Stimulated activated CD8-positive, alpha-beta memory T cell treated with anti-CD3 and anti-CD28 coated beads, Interleukin-12 subunit alpha, Interleukin-12 subunit beta, amount 100 ng/mL, for 4 hours (primary cell): ENCODE measurements at regions not wholly inside any gene's neighbourhood (a gene's known extent, or its start where the extent isn't known, plus 50 kb on each side); places are given as distances from the start of the nearest gene placed in this dataset.

Experiments used
- DNase-seq: peaks from one replicate; pipeline ENCODE4 v3.0.0-alpha.2; 2020; ENCODE audit warnings: low read depth

- DNase-seq: no peak
These were observed 155.5 kb downstream of the PMP22 start for GRCh38 chr17:15109608-15110007.

DNA sequence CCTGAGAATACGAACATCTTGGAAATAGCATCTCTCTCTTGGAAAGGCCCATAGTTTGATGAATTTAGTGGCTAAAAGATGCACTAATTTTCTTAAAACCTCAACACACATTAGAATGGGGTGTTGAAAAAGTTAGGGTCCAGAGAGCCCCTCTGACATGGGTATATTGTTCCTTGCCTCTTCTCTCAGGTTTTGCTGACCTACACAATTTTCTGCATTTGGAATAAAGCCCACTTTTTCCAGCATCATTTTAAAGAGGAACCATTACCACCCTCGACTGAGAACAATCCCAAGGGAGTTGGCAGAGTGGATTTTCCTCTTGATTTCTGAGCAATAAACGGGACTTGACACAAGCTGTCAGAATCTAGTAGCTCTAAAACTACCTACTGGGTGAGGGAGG lies 156.1 kb downstream of the PMP22 start:
- no peak for DNase-seq

GRCh38 chr17:15106540-15106939 lies 158.6 kb downstream of the PMP22 start:
- DNase-seq: no peak

- DNase-seq: no peak
These were observed 161.3 kb downstream of the PMP22 start for GRCh38 chr17:15103785-15104184.

DNA sequence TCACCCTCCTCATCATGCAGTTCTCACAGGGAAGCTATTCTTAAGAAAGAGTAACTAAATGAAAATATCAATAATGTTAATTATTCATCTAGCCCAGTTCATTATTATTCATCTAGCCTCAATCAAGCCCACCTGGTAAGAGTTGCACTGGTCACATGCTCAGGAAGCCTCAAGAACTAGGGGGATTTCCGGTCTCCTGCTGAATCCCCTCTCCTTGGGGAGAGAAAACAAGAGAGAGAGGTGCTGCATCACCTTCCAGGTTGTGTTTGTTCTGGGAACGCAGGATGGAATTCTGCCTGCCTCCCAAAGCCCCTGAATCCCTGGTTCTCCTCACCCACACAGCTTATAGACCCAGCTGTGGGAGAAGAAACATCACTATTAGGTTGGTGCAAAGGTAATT lies 164.0 kb downstream of the PMP22 start:
- DNase-seq: no peak

DNA sequence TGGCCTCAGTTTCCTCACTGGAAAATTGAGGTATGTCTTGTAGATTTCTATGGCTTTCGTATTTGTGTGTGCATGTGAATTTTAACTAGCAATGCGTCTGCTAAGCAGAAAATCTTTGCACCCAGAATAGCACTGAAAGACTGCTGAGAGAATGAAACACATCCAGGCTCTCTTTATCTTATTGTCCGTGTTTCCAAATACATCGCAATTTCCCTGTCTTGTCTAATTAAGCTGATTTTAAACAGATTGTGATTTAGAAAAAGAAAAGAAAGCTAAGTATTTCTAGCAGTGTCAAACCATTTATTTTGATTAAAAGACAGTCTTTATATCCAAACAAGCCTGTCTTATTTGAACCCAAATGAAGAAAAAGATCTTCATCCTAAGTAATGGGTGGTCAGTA lies 168.6 kb downstream of the PMP22 start:
- no peak for DNase-seq

DNA sequence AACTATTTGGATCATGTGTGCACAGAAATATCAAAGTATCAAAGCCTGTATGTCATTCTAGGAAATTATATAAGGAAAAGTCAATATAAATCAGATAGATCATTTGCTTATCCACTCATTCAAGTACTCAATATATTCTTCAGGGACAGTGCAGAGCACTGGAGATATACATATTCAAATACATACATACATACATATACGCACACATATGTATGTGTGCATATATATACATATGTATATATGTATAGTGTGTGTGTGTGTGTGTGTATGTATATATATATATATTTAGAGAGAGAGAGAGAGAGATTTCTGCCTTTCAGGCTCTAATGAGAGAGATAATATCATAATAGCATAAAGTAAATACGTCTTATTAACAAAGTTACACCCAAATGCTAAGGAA lies 169.2 kb downstream of the PMP22 start:
- DNase-seq: no peak

DNA sequence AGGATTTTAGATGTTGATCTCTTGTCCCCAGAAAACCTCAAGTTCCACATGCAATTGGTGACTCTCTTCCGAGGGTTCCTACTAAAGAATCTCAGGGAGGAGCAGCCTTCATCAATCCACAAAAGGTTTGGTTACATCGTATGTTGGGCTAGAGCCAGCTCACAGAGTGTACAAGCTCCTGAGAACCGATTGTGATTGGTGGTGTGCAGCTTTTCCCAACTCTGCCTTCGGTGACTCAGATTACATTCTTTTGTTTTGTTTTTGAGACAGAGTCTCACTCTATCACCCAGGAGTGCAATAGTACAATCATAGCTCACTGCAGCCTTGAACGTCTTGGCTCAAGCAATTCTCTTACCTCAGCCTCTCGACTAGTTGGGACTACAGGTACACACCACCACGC lies 172.4 kb downstream of the PMP22 start:
- DNase-seq: no peak

- no peak for DNase-seq
These were observed 172.9 kb downstream of the PMP22 start for GRCh38 chr17:15092261-15092660.

DNA sequence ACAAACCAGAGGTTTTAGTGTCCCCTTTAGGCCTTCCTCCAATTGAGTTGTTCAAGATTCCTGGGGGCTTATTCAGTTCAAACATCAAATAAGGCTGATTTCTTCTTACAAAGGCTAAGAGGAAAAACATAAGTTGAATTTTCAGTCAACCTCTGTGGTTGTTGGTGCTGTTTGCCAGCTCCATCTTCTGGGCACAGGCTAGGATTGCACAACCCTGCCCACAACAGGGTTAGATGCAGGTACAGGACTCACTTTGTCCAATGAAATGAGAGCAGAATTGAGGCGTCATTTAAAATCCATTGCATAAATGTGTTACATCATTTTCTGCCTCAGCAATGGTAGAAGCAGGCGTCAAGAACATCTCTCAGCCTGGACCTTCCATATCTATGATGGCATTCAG lies 173.3 kb downstream of the PMP22 start:
- no peak for DNase-seq

GRCh38 chr17:15090533-15090932 lies 174.6 kb downstream of the PMP22 start:
- no peak for DNase-seq

DNA sequence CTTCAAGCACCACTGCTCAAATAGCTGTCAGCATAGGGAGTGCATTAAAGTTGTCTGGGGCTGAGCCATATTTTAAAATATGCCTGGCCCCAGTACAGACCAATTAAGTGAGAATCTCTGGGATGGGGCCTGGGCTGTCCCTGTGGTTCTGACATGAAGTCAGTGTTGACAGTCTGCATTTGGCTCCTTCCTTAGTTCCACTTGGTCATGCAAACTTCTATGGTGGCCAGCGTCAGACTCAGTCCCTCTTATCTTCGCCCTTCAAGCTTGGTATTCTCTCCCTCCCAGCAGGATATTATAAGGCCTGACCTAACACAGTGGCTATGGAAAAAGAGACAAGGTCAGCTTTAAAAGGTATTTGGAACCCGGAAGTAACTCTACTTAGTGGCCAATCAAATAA lies 177.2 kb downstream of the PMP22 start:
- no peak for DNase-seq

- no peak for DNase-seq
These were observed 178.3 kb downstream of the PMP22 start for GRCh38 chr17:15086776-15087295.

DNA sequence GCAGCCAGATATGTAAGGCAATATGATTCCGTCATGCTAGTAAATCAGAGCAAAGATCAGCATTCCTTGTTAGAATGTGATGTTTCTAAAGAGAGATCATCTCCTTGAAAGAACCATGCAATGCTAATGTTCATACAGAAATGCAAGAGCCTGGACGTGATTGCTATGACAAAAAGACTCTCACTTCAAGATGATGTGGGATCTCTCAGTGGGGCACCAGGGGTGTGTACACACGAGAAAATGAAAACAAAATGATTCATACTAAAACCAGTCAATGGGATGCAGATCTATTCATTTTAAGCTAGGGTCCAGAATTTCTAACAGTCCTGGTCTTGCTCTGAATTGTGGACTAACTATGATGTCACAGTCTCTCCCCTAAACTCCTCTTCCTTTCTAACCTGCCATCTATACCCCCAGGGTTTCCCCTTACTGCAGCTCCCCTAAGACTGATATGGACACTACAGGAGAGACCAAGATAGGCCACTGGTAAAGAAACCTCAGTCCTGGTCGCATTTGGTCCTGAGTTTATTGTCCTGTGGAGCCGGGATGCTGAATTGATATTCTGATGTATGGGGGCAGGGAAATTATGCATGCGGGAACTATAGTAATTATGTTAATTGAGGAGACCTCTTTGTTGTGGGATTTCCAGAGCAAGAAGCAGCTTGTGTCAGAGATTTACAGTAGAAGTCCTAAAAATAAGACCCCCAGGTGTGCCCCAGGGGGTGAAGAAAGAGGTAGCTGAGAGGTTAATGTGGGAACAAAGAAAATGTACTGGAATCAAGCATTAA lies 179.0 kb downstream of the PMP22 start:
- DNase-seq: no peak

- no peak for DNase-seq
These were observed 181.9 kb downstream of the PMP22 start for GRCh38 chr17:15083225-15083624.

GRCh38 chr17:15081008-15081407 lies 184.1 kb downstream of the PMP22 start:
- no peak for DNase-seq

DNA sequence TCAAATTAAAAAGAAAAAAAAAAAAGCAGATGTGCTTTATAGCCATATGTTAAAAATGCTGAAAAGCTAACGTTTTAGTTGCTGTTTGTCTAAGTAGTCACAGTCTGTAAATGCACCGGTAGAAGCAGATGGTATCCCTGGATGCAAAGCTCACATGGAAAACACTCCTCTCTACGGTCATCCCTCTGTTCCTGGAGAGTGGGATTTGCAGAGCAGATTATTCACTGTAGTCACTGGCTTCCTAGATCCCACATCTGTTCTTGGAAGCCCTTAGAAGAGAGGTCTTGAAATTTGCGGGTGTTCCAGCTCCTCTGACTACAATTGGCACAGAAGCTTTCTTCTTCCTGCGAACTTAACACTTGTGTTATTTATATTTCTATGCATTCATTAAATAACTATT lies 186.6 kb downstream of the PMP22 start:
- no peak for DNase-seq

- no peak for DNase-seq
These were observed 188.0 kb downstream of the PMP22 start for GRCh38 chr17:15076991-15077663.

GRCh38 chr17:15051933-15052332 lies 213.2 kb downstream of the PMP22 start:
- DNase-seq: no peak

- DNase-seq: no peak
These were observed 215.3 kb downstream of the PMP22 start for GRCh38 chr17:15049795-15050160.

DNA sequence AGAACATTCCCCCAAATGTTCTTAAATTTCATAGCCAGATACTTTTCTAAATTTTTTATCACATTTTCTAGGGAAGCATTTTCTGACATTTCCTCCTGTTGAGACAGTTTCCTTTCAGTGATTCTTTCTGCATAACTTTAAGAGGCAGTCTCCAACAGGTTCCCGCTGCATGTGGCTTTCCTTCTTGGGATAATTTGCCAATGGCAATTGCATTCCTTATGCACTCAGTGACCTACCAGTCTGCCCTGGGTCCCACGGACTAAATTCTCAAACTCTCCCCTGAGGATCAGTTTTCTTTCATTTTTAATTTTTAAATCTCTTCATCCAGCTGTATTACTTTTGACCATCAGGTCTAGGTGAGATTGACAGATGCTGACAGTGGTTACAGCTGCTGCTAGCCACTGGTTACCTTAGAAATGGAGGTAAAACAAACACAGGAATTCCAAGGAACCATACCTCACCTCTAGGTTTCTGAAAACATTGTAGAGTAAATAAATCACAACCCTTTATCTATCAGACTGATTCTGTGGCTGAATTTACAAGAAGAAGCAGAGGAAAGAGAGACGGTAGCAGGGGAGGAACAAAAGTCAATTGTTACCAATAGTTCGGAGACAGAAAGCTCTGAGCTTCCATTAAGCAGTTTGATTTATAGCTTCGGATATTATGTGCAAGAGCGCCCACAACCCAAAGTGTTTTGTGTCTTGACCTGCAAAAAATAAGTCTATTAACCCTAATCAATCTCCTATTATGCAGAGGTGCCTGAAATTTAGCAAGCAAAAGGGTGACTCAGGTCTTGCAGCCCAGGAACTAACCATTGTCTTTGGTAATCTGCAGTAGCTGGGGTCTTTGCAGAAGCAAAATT lies 216.0 kb downstream of the PMP22 start:
- DNase-seq: no peak

DNA sequence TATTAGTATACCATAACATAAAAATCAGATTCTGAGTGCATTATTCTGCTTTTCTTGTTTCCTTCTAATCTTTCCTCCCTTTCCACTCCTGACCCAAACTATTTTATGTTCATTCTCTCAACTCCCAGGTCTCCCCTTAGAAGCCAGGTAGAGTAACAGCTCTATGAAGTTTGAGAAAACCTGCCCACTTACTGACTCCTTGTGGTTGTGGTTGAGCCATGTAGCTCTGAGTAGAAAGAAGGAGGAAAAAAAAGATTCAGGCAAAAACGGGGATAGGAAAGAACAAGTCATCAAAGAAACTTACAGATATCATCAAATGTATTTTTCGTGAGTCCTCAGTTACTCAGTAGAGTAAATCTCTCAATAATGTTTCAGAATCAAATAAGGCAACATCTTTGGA lies 216.7 kb downstream of the PMP22 start:
- DNase-seq: no peak

DNA sequence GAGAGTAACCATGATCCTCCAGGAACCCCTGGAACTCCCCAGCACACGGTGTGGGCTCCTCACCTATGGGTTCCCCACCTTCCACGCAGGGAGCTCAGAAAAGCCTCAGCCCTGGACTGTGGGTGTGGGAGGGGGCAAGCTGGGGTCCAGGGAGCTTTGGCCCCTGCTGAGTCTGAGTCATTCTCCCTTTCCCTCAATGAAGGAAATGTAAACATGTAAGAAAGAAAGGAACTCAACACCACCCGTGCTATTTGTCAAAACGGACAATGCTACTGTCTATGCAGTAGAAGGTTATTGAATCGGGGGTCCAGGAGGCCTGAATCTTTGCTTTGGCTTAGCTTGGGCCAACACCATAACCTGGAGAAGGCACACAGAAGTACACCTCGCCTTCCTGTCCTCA lies 222.8 kb downstream of the PMP22 start:
- no peak for DNase-seq
